NCI-H2227 treated with DMSO at 0.1 percent for 48 hours (cell line): ENCODE measurements at regions not wholly inside any gene's neighbourhood (a gene's known extent, or its start where the extent isn't known, plus 50 kb on each side); places are given as distances from the start of the nearest gene placed in this dataset.

ENCODE experiments used
- DNase-seq: peaks from one replicate; lab custom pipeline; 2025; lab: John Stamatoyannopoulos, UW

DNA sequence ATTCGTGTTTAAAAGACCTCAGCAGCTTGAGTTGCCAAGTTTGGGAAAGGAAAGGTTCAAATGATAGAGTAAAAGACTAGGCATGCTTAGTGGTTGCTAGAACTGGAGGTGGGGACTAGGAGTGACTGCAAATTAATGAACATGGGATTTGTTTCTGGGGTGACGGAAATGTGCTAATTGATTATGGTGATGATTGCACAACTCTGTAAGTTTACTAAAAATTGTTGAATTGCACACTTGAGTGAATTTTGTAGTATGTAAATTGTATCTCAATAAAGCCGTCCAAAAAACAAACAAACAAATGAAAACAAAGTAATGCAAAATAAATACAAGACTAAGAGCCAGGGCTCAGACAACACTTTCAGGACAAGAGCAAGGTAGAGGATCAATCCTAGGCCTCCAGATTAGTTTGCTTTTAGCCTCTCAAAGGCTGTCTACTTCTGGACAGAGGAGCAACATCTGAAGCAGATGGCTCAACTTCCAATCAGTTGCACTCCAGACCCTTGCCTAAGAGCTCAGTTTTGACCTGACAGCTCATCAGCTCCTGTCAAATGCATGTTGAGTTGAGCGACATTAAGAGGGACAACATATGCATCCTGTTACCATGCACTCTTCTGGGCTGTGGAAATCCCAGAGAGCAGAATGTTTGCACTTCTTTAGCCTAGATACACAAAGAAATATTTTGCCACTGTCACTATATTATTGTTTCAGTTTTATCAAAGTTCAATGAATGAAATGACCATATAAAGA lies 111.2 kb upstream of the ASIC2 start:
- no peak for DNase-seq

DNA sequence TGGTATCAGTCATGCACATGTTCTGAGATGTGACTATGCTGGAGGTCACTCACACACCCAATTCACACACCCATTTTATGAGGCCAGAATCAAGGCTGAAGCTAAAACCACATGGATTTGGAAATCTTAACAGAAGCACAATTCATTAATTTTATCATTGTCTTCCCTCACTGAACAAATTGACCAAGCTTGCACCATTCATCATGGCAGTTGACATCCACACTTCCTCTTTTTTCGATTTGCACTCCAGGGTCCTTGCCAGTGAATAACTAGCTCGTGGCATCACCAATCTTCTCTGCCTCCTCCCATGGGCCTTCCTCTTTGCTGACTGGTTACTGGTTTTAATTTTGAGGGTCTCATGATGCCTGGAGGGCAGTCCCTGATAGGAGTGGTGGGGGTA lies 123.0 kb upstream of the ASIC2 start:
- DNase-seq, result no peak

DNA sequence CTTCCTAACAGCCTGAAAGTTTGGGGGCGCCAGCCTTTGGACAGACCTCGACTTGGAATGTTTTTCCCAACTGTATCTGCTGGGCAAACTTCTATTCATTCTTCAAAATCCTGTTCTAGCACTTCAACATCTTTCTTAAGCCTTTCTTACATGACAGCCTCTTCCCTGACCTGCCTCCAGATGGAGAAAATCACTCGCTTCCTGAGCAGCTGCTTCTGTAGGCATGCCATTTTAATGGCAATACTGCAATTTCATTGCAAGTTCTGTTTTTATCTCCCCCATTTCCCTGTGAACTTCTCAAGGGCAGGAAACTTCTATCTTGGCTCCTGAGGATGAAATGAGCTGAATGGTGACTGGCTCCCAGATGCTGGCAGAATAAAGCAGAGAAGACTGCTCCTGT lies 128.8 kb upstream of the ASIC2 start:
- DNase-seq, result no peak

DNA sequence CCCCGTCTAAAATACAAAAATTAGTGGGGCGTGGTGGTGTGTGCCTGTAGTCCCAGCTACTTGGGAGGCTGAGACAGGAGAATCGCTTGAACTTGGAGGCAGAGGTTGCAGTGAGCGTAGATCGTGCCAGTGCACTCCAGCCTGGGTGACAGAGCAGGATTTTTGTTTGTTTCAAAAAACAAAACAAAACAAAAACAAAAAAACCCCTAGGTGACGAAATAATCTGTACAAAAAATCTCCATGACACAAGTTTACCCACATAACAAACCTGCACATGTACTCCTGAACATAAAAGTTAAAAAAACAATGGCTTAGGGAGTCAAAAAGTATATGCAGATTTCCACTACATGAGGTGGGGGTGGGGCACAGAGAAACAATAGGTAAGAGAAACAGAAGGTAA lies 140.5 kb upstream of the ASIC2 start:
- DNase-seq, result no peak

GRCh38 chr17:33434841-33435240 lies 141.7 kb upstream of the ASIC2 start:
- no peak for DNase-seq

DNA sequence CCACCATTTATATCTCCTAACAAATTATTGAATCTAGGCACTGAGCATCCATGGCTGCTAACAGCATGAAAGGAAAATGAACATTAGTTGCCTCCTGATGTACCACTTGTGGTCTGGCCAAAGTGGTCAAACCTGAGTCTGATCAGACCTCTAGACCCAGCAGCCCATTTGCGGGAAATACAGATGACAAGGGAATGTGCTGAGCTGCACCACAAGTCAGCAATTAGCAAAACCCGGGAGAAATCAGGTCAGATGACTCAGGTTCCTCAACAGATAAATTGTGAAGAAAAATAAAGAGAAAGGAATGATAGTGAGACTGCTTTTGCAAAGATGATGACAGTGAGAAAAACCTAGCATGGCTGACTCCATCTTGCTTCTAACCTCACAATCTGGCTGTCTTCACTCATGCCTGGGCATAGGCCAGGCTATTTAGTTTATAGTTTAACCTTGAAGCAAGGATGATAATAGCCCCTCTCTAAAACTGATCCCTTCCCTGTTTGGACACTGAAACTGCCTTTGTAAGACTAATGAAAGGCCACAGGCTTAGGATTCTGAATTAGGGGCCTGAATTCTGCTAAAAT lies 142.7 kb upstream of the ASIC2 start:
- DNase-seq, result no peak

- DNase-seq, result no peak
These were observed 143.2 kb upstream of the ASIC2 start for GRCh38 chr17:33436321-33436720.

GRCh38 chr17:33438139-33438538 lies 145.0 kb upstream of the ASIC2 start:
- DNase-seq, result no peak

GRCh38 chr17:33438578-33438977 lies 145.5 kb upstream of the ASIC2 start:
- DNase-seq, result no peak

DNA sequence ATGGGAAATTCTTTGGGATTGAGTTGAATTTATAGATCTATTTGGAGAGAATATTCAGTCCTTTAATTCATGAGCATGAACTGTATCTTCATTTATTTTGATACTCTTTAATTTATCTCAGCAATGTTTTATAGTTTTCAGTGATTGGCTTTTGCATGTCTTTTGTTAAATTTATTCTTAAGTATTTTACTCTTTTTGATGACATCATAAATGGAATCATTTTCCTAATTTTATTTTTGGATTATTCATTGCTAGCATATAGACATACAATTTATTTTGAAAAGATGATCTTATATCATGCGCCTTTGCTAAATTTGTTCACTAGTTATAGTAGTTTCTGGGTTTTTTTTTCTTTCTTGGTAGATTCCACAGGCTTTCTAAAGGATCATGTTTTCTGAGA lies 149.2 kb upstream of the ASIC2 start:
- no peak for DNase-seq

DNA sequence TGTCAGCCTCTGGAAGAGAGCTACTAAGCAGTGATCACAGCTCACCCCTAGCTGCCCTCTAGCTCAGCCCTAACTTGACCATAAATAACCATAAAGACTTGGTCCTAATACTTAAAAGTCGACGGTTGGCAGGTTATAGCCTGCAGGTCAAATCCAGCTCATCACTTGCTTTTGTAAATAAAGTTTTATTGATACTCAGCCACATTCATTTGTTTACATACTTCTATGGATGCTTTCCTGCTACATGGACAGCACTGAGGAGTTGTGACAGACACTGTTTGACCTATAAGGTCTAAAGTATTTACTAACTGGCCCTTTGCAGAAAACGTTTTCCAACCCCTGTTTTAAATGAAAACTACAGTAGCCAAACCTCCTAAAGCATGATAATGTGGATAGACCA lies 151.6 kb upstream of the ASIC2 start:
- no peak for DNase-seq

- no peak for DNase-seq
These were observed 154.0 kb upstream of the ASIC2 start for GRCh38 chr17:33447090-33447489.

- DNase-seq, result no peak
These were observed 158.1 kb upstream of the ASIC2 start for GRCh38 chr17:33451221-33451620.

DNA sequence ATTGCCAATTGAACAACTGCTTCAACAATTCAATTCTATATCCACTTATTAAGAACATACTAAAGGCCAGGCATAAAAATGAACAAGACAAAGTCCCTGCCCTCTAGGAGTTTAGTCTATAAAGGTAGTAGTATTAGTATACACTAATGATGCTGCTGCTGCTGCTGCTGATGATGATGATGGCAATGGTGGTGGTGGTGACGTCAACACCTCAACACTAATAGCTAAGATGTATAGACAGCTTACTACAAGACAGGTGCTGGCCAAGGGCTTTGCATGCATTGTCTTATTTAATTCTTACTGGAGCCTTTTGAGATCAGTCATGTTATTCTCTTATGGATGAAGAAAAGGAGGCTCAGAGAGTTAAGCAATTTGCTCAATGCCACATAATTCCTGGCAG lies 164.4 kb upstream of the ASIC2 start:
- no peak for DNase-seq

DNA sequence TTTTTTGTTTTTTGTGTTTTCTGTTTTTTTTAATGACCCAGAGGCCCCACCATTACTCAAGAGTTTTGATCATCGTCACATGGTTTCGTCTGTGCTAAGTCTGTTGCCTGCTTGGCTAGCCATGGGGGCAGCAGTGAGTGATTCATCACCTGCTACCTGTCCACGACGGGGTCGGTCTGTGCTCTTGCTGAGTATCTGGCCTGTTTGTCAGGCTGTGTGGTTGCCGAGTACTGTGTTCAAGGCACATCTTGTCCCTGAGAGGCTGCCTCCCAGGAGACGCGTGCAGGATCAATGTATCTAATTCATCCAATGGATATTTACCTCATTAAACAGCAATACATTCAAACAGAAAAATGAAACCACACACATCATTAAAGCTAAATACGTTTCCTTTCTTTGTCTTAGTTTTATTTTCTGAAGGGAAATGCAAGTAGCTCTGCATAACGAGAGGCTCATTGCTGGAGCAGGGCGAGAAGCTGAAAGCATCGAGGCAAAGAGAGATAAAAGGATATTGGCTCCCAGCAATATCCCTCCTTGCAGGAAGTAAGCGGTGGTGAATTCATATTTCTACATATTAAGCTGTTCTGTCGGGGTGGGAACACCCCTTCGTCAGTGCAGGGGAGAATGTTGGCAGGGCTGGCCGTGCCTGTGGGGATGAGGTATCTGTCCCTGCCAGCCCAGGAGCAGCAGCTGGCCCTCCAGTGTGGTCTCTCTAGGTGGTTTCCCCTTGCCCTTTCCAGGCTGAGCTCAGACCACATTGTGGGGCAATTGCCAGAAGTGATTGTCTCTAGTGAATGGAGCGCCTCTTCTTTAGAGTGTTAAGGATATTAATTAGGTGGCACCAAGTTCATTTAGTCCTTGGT lies 166.2 kb upstream of the ASIC2 start:
- no peak for DNase-seq

DNA sequence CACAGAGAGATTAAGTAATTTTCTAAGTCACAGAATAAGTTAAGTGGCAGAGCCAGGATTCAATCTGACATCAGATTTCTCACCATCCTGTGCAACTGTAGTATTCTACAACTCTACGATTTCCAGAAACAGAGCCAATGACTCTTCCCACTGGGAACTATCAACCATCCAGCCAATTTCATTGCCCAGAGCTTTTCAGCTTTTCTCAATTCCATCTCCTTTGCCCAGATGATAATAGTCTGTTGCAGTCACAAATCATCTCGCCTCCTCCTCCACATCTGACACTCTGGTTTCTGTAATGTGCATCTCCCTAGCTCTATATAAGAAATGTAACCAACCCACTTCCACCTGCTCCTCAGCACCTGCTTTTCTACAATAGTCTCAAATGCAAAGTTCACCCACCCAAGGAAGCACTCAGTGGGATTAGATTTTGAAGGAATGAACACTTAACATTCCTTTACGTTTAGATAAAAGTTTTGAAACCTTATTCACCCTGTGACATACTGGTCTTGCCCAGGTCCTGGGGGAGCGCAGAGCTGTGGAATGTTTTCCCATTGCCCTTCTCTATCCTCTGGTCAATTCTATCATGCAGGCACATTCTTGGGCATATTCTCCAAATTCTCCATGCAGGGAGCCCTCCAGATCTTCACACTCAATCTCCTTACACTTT lies 167.8 kb upstream of the ASIC2 start:
- no peak for DNase-seq

DNA sequence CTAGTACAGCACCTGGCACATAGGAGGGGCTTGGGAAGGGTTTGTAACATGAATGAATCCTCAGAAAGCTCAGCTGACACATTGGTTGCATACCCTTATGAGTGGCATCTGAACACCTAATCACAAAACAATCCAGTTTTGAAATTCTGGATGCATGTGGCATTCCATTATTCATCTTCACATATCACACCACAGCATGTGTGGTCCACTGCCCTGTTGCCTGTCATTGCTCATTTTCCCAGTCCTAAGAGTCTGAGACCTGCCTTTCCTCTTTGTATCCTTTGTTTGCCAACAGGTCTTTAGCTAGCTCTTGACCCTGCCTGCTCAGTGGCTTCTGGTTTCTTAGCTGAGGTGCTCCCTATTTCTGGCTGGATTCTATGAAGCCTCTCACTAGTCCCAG lies 170.8 kb upstream of the ASIC2 start:
- DNase-seq, result no peak

DNA sequence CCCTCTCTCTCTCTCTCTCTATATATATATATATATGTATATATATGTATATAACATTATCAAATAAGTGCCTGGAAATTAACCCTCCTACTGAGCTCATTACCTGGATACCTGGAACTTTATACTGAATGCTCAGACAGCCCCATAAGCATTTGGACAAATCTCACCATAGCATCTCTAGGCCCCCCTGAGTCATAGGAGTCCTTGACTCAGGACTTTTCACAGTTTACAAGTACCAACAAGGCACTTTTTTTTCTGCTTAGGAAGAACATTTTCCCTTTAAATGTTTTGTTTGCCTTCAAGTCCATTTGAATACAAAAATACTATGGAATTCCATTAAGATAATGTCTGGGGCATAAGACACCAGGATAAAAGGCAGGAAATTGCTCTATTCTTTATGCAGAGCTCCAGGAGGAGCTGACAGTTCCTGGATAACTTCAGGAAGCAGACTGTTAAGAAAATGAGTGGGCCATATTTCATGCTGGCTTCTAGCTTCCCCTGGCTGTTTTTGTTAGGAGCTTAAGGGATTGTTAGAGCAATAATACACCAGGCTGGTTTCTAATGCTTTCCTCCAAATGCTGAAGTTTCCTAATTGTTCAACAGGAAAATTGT lies 171.7 kb upstream of the ASIC2 start:
- DNase-seq, result no peak

DNA sequence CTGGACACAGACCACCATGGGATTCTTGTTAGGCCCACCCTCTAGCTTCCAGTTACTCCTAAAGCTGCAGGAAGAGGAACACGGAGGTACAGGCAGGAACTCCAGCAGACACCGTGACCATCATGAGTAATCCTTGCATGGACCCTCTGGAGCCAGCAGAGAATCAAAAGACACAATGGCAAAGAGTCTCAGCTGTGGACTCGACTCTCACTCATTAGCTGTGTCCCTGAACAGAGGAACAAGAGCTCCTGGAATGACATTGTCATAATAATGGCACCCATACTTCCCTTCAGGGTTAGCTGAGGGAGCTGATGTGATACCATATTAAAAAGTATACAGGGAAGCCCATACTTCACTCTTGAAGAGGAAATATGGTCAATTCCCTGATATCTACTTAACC lies 176.3 kb upstream of the ASIC2 start:
- no peak for DNase-seq

DNA sequence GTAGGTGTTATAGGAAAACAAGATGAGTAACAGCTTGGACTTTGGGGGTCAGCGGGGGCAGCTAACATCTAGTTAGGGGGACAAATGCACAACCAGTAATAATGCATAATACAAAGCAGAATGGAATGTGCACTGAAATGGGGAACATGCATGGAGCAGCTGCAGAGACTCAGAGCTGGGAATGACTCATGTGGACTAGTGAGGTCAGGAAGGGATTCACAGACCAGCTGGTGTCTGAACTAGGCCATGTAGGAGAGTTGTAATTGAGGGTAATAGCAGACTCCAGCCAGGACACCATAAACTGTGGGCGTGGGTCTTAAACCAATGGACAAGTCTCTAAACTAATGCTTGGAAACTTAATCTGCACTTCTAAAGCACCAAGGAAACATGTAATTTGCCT lies 176.8 kb upstream of the ASIC2 start:
- peak; percentile 58 for DNase-seq

GRCh38 chr17:33473061-33473460 lies 180.0 kb upstream of the ASIC2 start:
- DNase-seq, result no peak

- no peak for DNase-seq
These were observed 181.7 kb upstream of the ASIC2 start for GRCh38 chr17:33474789-33475188.
